H9 (cell line): ENCODE measurements at regions not wholly inside any gene's neighbourhood (a gene's known extent, or its start where the extent isn't known, plus 50 kb on each side); places are given as distances from the start of the nearest gene placed in this dataset.

ENCODE experiments used
- DNase-seq: peaks from one replicate; pipeline ENCODE4 v3.0.0-alpha.2; 2017
- H2AFZ ChIP-seq: one replicate; pipeline ENCODE4 v1.6.1; 2013; ENCODE audit warnings: mild to moderate bottlenecking, low read length, control low read depth, moderate library complexity
- H2AK5ac ChIP-seq: 2 replicates; pipeline ENCODE4 v1.6.1; 2013; ENCODE audit warnings: low read length, control low read depth, mixed read lengths; ENCODE audit not compliant: insufficient read length
- H2BK120ac ChIP-seq: one replicate; pipeline ENCODE4 v1.6.1; 2013; ENCODE audit warnings: low read depth, mild to moderate bottlenecking, low read length, control low read depth, inconsistent platforms; ENCODE audit not compliant: poor library complexity, severe bottlenecking
- H2BK12ac ChIP-seq: 2 replicates; pipeline ENCODE4 v1.6.1; 2013; ENCODE audit warnings: low read length, control low read depth, mixed read lengths, low read depth; ENCODE audit not compliant: insufficient read length
- H2BK15ac ChIP-seq: 2 replicates; pipeline ENCODE4 v1.6.1; 2013; ENCODE audit warnings: low read depth, low read length, control low read depth
- H2BK20ac ChIP-seq: one replicate; pipeline ENCODE4 v1.6.1; 2013; ENCODE audit warnings: low read depth, mild to moderate bottlenecking, low read length, control low read depth, inconsistent platforms; ENCODE audit not compliant: poor library complexity, severe bottlenecking
- H2BK5ac ChIP-seq: 2 replicates; pipeline ENCODE4 v1.6.1; 2013; ENCODE audit warnings: low read length, control low read depth, mixed read lengths; ENCODE audit not compliant: insufficient read length
- H3K14ac ChIP-seq: 2 replicates; pipeline ENCODE4 v1.6.1; 2013; ENCODE audit warnings: low read length, control low read depth; ENCODE audit not compliant: insufficient read depth
- H3K18ac ChIP-seq: 2 replicates; pipeline ENCODE4 v1.6.1; 2013; ENCODE audit warnings: low read depth, mild to moderate bottlenecking, mixed read lengths, low read length, control low read depth; ENCODE audit not compliant: insufficient read length
- H3K23ac ChIP-seq: 2 replicates; pipeline ENCODE4 v1.6.1; 2013; ENCODE audit warnings: low read length, control low read depth, mixed read lengths, low read depth; ENCODE audit not compliant: insufficient read length
- H3K23me2 ChIP-seq: 2 replicates; pipeline ENCODE4 v1.6.1; 2013; ENCODE audit warnings: low read depth, mild to moderate bottlenecking, mixed read lengths, low read length, control low read depth; ENCODE audit not compliant: insufficient read length, poor library complexity, severe bottlenecking
- H3K27ac ChIP-seq: 2 replicates; pipeline ENCODE4 v1.5.1; 2013; ENCODE audit warnings: low read length, control low read depth, mixed read lengths, low read depth; ENCODE audit not compliant: insufficient read length
- H3K27me3 ChIP-seq: 2 replicates; pipeline ENCODE4 v1.6.1; 2013; ENCODE audit warnings: low read length, control low read depth, inconsistent platforms; ENCODE audit not compliant: insufficient read depth
- H3K4ac ChIP-seq: 2 replicates; pipeline ENCODE4 v1.6.1; 2013; ENCODE audit warnings: low read depth, mild to moderate bottlenecking, control low read depth, inconsistent platforms, low read length, moderate library complexity
- H3K4me1 ChIP-seq: 2 replicates; pipeline ENCODE4 v1.6.1; 2013; ENCODE audit warnings: low read length, control low read depth, inconsistent platforms; ENCODE audit not compliant: insufficient read depth
- H3K4me2 ChIP-seq: 2 replicates; pipeline ENCODE4 v1.6.1; 2013; ENCODE audit warnings: low read length, control low read depth, mixed read lengths; ENCODE audit not compliant: insufficient read length, insufficient read depth
- H3K56ac ChIP-seq: 2 replicates; pipeline ENCODE4 v1.6.1; 2013; ENCODE audit warnings: low read depth, mild to moderate bottlenecking, mixed read lengths, low read length, control low read depth; ENCODE audit not compliant: insufficient read length
- H3K79me1 ChIP-seq: 2 replicates; pipeline ENCODE4 v1.6.1; 2013; ENCODE audit warnings: low read depth, mild to moderate bottlenecking, moderate library complexity, low read length, control low read depth, inconsistent platforms; ENCODE audit not compliant: insufficient read depth, poor library complexity, severe bottlenecking
- H3K79me2 ChIP-seq: 2 replicates; pipeline ENCODE4 v1.6.1; 2013; ENCODE audit warnings: low read length, control low read depth, inconsistent platforms; ENCODE audit not compliant: insufficient read depth
- H3K9ac ChIP-seq: 2 replicates; pipeline ENCODE4 v1.6.1; 2013; ENCODE audit warnings: low read length, control low read depth, mixed read lengths; ENCODE audit not compliant: insufficient read length; ENCODE audit errors: extremely low read depth
- H3K9me3 ChIP-seq: one replicate; pipeline ENCODE4 v1.6.1; 2013; ENCODE audit warnings: low read depth, low read length, inconsistent platforms; ENCODE audit not compliant: control insufficient read depth
- H3T11ph ChIP-seq: one replicate; pipeline ENCODE4 v1.6.1; 2013; ENCODE audit warnings: mild to moderate bottlenecking, low read length, control low read depth, inconsistent platforms
- H4K20me1 ChIP-seq: one replicate; pipeline ENCODE4 v1.6.1; 2013; ENCODE audit not compliant: control insufficient read depth, insufficient read length, insufficient read depth
- H4K5ac ChIP-seq: 2 replicates; pipeline ENCODE4 v1.6.1; 2013; ENCODE audit warnings: low read depth, mild to moderate bottlenecking, mixed read lengths, low read length, control low read depth; ENCODE audit not compliant: insufficient read length
- H4K8ac ChIP-seq: replicated peaks from 2 replicates; pipeline ENCODE4 v1.6.1; 2013; ENCODE audit warnings: low read length, control low read depth, mixed read lengths, low read depth; ENCODE audit not compliant: insufficient read length
- H4K91ac ChIP-seq: 2 replicates; pipeline ENCODE4 v1.6.1; 2013; ENCODE audit warnings: low read depth, mild to moderate bottlenecking, moderate library complexity, mixed read lengths, low read length, control low read depth; ENCODE audit not compliant: insufficient read length
- H3K27ac Mint-ChIP-seq, 3 experiments: 2 replicates in 2 of 3; 3 replicates in 1 of 3; pipeline ENCODE4 v1.8.0; 2020 to 2021; ENCODE audit warnings: mixed read lengths in 3 of 3, mild to moderate bottlenecking in 1 of 3, moderate library complexity in 1 of 3
- H3K27me3 Mint-ChIP-seq: 2 replicates; pipeline ENCODE4 v1.8.0; 2021; ENCODE audit warnings: low read depth, mild to moderate bottlenecking, moderate library complexity, mixed read lengths
- H3K36me3 Mint-ChIP-seq, 3 experiments: 2 replicates in 2 of 3; 3 replicates in 1 of 3; pipeline ENCODE4 v1.8.0; 2020 to 2021; ENCODE audit warnings: low read depth in 3 of 3, mixed read lengths in 3 of 3; ENCODE audit not compliant: insufficient read depth in 1 of 3
- H3K4me1 Mint-ChIP-seq, 2 experiments: 2 replicates each; pipeline ENCODE4 v1.8.0; 2020; ENCODE audit warnings: mixed read lengths in 2 of 2
- H3K4me3 Mint-ChIP-seq, 2 experiments: 2 replicates in 1 of 2; 3 replicates in 1 of 2; pipeline ENCODE4 v1.8.0; 2020 to 2021; ENCODE audit warnings: mild to moderate bottlenecking in 2 of 2, mixed read lengths in 2 of 2, moderate library complexity in 1 of 2
- H3K9me3 Mint-ChIP-seq, 2 experiments: 2 replicates in 1 of 2; 3 replicates in 1 of 2; pipeline ENCODE4 v1.8.0; 2020; ENCODE audit warnings: mild to moderate bottlenecking in 2 of 2, mixed read lengths in 2 of 2, moderate library complexity in 1 of 2
- WGBS: extraction: QIAGEN DNeasy Blood & Tissue Kit; methylation state at CpG from one replicate; pipeline ENCODE4 v1.1.7; 2013; ENCODE audit warnings: missing lambda C conversion rate, low lambda C conversion rate, mixed read lengths; ENCODE audit not compliant: insufficient read length; ENCODE audit errors: extremely low coverage; 5-methylcytosine and 5-hydroxymethylcytosine counted together
- TF ChIP-seq, protein P1 (sequence below): fragments of 200-600 bp; sonication (generic); conservative IDR thresholded peaks from 3 replicates; pipeline ENCODE4 v1.8.0; 2021; ENCODE audit warnings: antibody characterized with exemption, mild to moderate bottlenecking

DNA sequence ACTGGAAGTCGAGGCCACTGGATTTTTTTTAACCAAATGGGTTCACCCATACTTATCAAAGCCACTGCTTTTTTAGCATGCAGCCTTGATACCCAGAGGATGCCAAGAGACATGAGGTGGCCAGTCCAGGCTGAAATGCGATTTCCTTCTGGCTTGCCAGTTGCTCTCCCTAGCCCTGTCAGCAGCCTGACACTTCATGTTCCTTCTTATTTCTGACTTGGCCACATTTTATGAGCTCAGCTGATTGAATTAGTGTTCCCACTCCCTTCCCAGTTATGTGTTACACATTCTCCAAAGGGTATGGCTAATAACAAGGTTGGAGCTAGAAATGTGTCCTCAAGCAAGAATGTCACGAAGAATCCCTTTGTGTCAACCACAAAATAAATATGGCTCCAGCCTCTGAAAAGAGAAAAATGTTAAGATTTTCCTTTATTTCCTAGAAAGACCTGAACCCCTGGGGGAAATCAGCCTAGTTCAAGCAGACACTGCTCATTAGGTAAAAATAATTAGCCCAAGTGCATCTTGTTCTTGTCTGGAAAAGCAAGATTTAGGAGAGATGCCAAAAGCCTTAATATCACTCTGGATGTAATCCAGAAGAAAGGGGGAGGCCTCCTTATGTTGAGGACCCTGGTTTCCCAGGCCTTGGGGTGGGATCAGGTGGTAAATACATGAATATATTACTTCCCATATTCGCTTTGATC is 121.7 kb upstream of the TACR1 start:
- H2BK120ac ChIP-seq: no peak overlapping the region
- no peak overlapping the region for H3K56ac ChIP-seq
- H3K23me2 ChIP-seq: no peaks in the 10 kb centered on the region
- no peak overlapping the region for H3K4me2 ChIP-seq
- Mint-ChIP-seq H3K36me3 (no peaks in the 10 kb centered on the region; a peak in 1 of 7 replicates), H3K4me1 (peaks cover 23% of the 10 kb centered on the region in 2 experiments), H3K4me3 (no peak overlapping the region; a peak in 1 of 5 replicates), H3K9me3 (no peaks in the 10 kb centered on the region), H3K27ac (peak overlapping the region in 2 of 3 experiments; percentile 10 to 34; a peak in 3 of 7 replicates), H3K27me3 (0 out of 2 replicates have a peak, but pooled peaks cover 2% of the 10 kb centered on the region)
- no peaks in the 10 kb centered on the region for H3K79me1 ChIP-seq
- TF ChIP-seq, protein P1, sequence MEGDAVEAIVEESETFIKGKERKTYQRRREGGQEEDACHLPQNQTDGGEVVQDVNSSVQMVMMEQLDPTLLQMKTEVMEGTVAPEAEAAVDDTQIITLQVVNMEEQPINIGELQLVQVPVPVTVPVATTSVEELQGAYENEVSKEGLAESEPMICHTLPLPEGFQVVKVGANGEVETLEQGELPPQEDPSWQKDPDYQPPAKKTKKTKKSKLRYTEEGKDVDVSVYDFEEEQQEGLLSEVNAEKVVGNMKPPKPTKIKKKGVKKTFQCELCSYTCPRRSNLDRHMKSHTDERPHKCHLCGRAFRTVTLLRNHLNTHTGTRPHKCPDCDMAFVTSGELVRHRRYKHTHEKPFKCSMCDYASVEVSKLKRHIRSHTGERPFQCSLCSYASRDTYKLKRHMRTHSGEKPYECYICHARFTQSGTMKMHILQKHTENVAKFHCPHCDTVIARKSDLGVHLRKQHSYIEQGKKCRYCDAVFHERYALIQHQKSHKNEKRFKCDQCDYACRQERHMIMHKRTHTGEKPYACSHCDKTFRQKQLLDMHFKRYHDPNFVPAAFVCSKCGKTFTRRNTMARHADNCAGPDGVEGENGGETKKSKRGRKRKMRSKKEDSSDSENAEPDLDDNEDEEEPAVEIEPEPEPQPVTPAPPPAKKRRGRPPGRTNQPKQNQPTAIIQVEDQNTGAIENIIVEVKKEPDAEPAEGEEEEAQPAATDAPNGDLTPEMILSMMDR: no peak
- no peak overlapping the region for H3K4ac ChIP-seq
- no peak overlapping the region for H2BK12ac ChIP-seq
- no peak for DNase-seq
- no peak overlapping the region for H2BK20ac ChIP-seq
- H2AFZ ChIP-seq: no peak overlapping the region
- H3K79me2 ChIP-seq: no peaks in the 10 kb centered on the region
- H3K23ac ChIP-seq: no peak overlapping the region
- no peak overlapping the region for H3T11ph ChIP-seq
- H2BK5ac ChIP-seq: no peak overlapping the region
- H3K18ac ChIP-seq: no peak overlapping the region
- no peak overlapping the region for H4K5ac ChIP-seq
- no peak overlapping the region for H4K91ac ChIP-seq
- no peak overlapping the region for H4K8ac ChIP-seq
- no peaks in the 10 kb centered on the region for H3K9me3 ChIP-seq
- H3K27ac ChIP-seq: no peak overlapping the region
- H2BK15ac ChIP-seq: no peak overlapping the region
- H2AK5ac ChIP-seq: no peak overlapping the region
- H3K27me3 ChIP-seq: no peaks in the 10 kb centered on the region
- no peaks in the 10 kb centered on the region for H4K20me1 ChIP-seq
- H3K4me1 ChIP-seq: no peaks in the 10 kb centered on the region; the same call in 1 of the 2 replicates
- no peak overlapping the region for H3K14ac ChIP-seq
- no peak overlapping the region for H3K9ac ChIP-seq
- WGBS: no CpG with 5 or more reads among the region's 4 CpGs
